ENCODE measurements at regions not wholly inside any gene's neighbourhood (a gene's known extent, or its start where the extent isn't known, plus 50 kb on each side); places are given as distances from the start of the nearest gene placed in this dataset.
"Not testable (repeated sequence)": the region's sequence is repeated elsewhere in the genome, so short reads cannot be mapped to it uniquely, and the experiment has no call there.

- no peak for DNase-seq
Measured at GRCh38 chr3:171915275-171915674, 72.1 kb downstream of the TMEM212 start.

GRCh38 chr3:171916888-171917287 is 73.7 kb downstream of the TMEM212 start:
- DNase-seq, result no peak

- not testable (repeated sequence) for DNase-seq
Measured at GRCh38 chr3:171922629-171923028, 79.5 kb downstream of the TMEM212 start.

- not testable (repeated sequence) for DNase-seq
Measured at GRCh38 chr3:171923668-171924067, 80.5 kb downstream of the TMEM212 start.

GRCh38 chr3:171924864-171925263 is 81.7 kb downstream of the TMEM212 start:
- not testable (repeated sequence) for DNase-seq

DNA sequence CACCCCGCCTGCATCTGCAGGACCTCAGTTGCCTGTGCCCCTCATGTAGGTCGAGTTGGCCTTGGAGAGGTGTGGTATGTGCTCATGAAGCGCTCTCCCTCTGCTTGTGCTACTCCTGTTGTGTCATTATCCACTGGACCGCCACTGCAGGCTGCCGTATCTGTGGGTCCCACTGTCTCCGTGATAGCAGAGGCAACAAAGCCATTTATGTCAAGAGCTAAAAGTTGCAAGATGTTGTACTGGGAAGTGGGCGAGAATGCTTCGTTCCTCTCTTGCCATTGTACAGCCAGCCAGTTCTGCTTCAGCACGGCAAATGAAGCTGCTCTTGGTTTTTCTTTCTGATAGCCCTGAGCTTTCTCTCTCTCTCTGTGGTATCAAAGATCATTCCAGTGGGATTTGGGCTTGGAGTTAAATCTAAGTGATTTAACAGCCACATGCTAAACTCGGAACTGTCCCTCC is 89.0 kb downstream of the TMEM212 start:
- DNase-seq, result no peak

GRCh38 chr3:171933441-171933840 is 90.3 kb downstream of the TMEM212 start:
- no peak for DNase-seq

DNA sequence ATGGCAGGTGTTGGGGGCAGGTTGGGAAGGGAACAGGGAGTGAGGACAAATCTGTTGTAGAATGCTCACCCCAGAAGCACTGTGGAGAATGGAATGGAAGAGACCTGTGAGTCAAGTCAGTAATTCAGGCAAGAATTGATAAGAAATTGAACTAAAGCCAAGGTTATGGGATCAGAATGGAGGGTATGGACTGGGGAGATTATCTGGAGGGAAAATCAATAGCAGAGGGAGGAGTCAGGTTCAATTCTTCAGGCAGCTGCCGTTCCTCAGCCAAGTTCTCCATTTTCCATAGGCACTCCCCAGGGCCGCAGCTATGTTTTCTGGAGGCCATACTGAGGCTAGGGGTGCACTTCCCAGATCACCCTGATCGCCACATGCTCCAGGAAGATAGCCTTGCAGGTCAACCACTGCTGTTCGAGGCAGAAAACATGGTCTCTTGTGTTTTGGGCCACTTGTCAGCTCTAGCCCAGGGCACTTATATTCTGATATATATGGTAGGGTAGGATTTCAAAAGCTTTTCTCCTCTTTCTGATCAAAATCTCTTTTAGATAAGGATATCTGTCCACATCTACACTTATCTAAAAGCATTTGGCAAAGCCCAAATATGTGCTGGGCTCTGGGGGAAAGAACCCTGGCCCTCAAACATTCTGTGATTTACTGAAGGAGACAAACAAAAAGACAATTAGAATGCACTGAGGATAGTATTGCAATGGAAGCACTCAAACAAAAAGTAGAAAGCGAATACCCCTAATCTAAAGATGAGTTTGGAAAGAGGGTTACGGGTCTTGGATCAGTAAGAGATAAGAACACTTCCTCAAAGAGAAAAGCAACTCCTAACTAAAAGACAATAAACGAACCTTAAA is 92.3 kb downstream of the TMEM212 start:
- DNase-seq, result no peak

GRCh38 chr3:171936191-171936841 is 93.2 kb downstream of the TMEM212 start:
- no peak for DNase-seq

DNA sequence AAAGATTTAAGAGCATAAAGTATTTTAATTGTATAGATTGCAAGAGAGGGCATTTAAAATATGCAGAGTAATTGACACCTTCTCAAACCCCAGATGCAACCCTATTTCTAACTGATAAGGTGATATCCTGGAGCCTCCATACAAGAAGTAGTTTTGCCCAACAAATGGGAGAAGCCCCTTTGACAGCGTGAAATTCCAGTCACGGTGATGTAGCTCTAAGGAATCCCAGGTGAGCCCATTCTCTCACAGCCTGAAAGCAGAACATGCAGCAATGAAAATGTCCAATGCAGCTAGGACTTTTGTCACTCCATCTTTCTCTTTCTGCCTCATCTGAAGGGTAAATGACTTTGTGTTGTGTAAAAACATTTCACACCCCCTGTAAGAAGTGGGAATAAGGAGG is 96.4 kb downstream of the TMEM212 start:
- DNase-seq, result no peak

DNA sequence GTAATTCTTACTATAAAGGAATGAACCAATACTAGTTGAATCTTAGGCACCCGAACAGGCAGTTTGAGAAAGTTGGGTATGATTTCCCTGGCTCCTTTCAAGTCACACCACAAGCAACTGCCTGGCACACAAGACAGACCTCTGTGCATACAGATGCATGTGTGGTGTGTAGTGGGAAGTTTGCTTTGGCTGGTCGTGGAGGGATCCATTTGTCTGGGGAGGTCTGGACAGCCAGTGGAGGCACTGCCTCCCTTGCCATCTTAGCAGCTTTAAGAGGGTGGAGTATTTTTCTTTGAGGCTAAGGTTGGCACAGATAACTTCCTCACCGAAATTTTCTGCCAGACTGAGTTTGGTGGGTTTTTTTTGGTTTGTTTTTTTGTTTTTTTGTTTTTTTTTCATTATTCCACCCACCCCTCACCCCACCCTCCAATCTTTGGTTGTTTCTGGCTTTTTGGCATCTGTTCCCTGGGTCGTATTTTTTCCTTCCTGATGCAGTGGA is 97.1 kb downstream of the TMEM212 start:
- no peak for DNase-seq

DNA sequence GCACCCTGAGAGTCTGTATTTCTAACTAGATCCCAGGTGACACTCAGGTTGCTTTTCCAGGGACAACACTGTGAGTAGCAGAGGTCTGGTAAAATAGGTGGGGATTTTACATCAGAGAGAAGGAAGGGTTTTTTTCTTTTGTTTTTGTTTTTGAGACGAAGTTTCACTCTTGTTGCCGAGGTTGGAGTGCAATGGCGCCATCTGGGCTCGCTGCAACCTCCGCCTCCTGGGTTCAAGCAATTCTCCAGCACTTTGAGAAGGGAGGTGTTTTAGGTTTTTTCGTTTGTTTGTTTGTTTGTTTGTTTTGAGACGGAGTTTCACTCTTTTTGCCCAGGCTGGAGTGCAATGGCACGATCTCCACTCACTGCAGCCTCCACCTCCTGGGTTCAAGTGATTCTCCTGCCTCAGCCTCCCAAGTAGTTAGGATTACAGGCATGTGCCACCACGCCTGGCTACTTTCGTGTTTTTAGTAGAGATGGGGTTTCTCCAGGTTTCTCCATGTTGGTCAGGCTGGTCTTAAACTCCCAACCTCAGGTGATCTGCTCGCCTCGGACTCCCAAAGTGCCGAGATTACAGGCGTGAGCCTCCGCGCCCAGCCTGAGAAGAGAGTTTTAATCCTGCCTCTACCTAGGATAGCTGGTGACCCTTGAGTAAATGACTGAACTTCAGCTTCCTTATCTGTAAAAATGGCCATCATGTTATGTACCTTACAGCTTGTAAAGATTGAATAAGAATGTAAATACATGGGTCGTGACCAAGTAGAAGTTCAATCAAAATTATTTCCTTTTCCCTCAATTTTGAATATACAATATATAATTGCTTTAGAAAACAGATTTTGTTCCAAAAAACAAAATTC is 95.9 kb upstream of the FNDC3B start:
- DNase-seq, result no peak

- DNase-seq, result no peak
Measured at GRCh38 chr3:171944118-171945016, 95.0 kb upstream of the FNDC3B start.

DNA sequence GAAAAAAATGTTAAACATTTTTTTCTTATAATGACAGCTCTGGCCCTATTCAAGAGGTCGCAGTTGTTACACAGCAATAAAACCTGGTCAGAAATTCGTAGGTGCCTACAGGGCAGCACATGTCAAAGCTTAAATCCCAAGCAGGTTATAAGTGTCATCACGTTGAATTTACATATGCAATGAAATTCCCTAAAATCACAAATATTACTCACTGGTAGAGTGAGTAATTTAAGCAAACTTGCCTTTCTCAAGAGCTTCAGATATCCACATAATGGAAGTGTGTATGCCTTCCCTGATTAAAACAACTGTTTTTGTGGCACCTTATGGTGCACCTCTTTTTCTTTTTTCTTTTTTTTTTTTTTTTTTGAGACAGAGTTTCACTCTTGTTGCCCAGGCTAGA is 90.7 kb upstream of the FNDC3B start:
- DNase-seq, result no peak

- no peak for DNase-seq
Measured at GRCh38 chr3:171949554-171949953, 89.8 kb upstream of the FNDC3B start.

GRCh38 chr3:171950373-171950772 is 89.0 kb upstream of the FNDC3B start:
- no peak for DNase-seq

- no peak for DNase-seq
Measured at GRCh38 chr3:171951597-171951996, 87.8 kb upstream of the FNDC3B start.

- no peak for DNase-seq
Measured at GRCh38 chr3:171953301-171954022, 85.9 kb upstream of the FNDC3B start.

GRCh38 chr3:171954690-171955383 is 84.5 kb upstream of the FNDC3B start:
- DNase-seq, result no peak

DNA sequence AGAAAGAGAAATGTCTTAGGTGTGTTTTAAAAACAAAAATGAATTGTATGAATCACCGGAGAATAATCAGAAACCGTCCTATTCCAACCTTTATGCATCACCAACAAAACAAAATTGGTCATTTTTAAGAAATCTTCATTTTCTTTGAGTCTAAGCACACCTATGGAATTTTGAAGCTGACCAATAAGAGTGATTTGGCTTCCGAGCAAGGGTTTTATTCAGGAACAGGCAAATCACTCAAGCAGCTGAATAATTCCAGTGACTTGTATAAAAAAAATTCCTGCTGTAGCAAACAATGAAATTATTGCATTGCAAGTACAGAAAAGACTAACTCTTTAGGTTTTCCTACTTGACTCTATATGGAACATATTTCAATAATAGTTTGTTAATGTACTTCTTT is 83.8 kb upstream of the FNDC3B start:
- DNase-seq, result no peak

Data from CD4-positive, alpha-beta T cell treated with Interleukin-10 for 1 hour (primary cell).